GM18499 (cell line): ENCODE measurements at regions not wholly inside any gene's neighbourhood (a gene's known extent, or its start where the extent isn't known, plus 50 kb on each side); places are given as distances from the start of the nearest gene placed in this dataset.

Experiments used
- ATAC-seq: cut with Tn5 transposase; IDR thresholded peaks from one replicate; pipeline ENCODE4 v1.9.1; 2021; ENCODE audit warnings: moderate number of reproducible peaks; ENCODE audit not compliant: insufficient read depth, unreplicated experiment

GRCh38 chr10:78155722-78156121, 122.1 kb downstream of the RPS24 start:
- ATAC-seq, result no peak

- no peak for ATAC-seq
Observed at GRCh38 chr10:78160591-78160990, 126.9 kb downstream of the RPS24 start.

- ATAC-seq, result no peak
Observed at GRCh38 chr10:78162853-78163252, 129.2 kb downstream of the RPS24 start.

GRCh38 chr10:78164702-78165101, 131.0 kb downstream of the RPS24 start:
- no peak for ATAC-seq

GRCh38 chr10:78165172-78165571, 131.5 kb downstream of the RPS24 start:
- ATAC-seq, result no peak

GRCh38 chr10:78165617-78166016, 132.0 kb downstream of the RPS24 start:
- no peak for ATAC-seq

- ATAC-seq, result no peak
Observed at GRCh38 chr10:78166261-78166660, 132.6 kb downstream of the RPS24 start.

- no peak for ATAC-seq
Observed at GRCh38 chr10:78169214-78169613, 135.6 kb downstream of the RPS24 start.

- ATAC-seq, result no peak
Observed at GRCh38 chr10:78170026-78170475, 136.4 kb downstream of the RPS24 start.

- no peak for ATAC-seq
Observed at GRCh38 chr10:78171633-78172400, 138.2 kb downstream of the RPS24 start.

- ATAC-seq, result no peak
Observed at GRCh38 chr10:78173360-78174015, 139.8 kb downstream of the RPS24 start.

- no peak for ATAC-seq
Observed at GRCh38 chr10:78175444-78176015, 141.9 kb downstream of the RPS24 start.

GRCh38 chr10:78176320-78177317, 143.0 kb downstream of the RPS24 start:
- ATAC-seq, result no peak

GRCh38 chr10:78177491-78178185, 144.0 kb downstream of the RPS24 start:
- ATAC-seq, result no peak

- no peak for ATAC-seq
Observed at GRCh38 chr10:78178397-78178796, 144.7 kb downstream of the RPS24 start.

GRCh38 chr10:78178940-78179339, 145.3 kb downstream of the RPS24 start:
- no peak for ATAC-seq

GRCh38 chr10:78179886-78180705, 146.4 kb downstream of the RPS24 start:
- no peak for ATAC-seq

GRCh38 chr10:78181381-78182055, 147.9 kb downstream of the RPS24 start:
- no peak for ATAC-seq
